ENCODE measurements at regions not wholly inside any gene's neighbourhood (a gene's known extent, or its start where the extent isn't known, plus 50 kb on each side); places are given as distances from the start of the nearest gene placed in this dataset.

DNA sequence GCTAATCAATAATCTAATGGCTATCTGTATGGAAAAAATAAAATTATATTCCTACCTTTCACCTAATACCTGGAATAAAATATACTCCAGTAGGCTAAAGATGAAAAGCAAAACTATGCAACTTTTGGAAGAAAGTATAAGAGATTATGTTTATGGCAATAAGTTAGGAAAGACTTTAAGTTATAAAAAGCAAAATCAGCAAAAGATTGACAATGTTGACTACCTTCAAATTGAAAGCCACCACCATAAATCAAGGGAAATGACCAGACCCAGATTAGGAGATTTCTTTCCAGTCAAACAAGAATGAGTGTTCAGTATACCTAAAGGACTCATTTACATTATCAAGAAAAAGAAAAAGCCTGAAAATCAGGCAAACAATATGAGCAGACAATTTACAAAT is 159.1 kb upstream of the ZBED5 start:
- DNase-seq (ENCODE audit: extremely low read depth, low read depth) = no peak

GRCh38 chr11:11016068-11016467 is 158.2 kb upstream of the ZBED5 start:
- no peak for DNase-seq (ENCODE audit: extremely low read depth, low read depth)

GRCh38 chr11:11011617-11012016 is 153.8 kb upstream of the ZBED5 start:
- no peak for DNase-seq (ENCODE audit: extremely low read depth, low read depth)

- DNase-seq (ENCODE audit: extremely low read depth, low read depth) = no peak
These were observed 152.8 kb upstream of the ZBED5 start for GRCh38 chr11:11010624-11011127.

DNA sequence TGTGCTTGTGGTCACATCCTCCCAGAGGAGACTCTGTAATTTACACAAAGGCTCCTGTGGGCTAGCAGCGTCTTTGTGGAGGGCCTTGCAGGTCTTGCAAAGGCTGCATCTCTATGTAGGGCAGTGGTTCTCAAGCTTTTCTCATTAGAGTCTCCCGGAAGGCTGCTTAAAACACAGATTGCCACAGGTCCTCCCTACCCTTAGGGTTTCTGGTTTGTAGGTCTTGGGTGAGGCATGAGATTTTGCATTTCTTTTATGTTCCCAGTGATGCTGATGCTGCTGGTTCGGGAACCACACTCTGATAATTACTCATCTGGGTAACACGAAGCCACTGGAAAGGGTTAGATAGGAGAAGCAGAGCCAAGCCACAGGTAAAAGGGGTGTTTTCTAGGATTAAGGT is 151.3 kb upstream of the ZBED5 start:
- no peak for DNase-seq (ENCODE audit: extremely low read depth, low read depth)

DNA sequence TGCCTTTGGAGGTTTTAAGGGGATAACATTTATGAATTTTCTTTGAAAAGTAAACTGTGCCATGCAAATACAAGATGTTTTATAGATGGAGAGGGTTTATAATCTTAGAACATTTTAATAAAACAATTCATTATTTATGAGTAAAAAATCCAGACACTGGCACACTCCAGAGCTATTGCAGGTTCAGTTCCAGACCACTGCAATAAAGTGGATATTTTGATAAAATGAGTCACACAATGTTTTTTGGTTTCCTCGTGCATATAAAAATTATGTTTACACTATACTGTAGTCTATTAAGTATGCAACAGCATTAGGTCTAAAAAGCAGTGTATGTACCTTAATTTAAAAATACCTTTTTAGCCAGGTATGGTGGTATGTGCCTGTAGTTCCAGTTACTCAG is 146.2 kb upstream of the ZBED5 start:
- DNase-seq (ENCODE audit: extremely low read depth, low read depth) = no peak

DNA sequence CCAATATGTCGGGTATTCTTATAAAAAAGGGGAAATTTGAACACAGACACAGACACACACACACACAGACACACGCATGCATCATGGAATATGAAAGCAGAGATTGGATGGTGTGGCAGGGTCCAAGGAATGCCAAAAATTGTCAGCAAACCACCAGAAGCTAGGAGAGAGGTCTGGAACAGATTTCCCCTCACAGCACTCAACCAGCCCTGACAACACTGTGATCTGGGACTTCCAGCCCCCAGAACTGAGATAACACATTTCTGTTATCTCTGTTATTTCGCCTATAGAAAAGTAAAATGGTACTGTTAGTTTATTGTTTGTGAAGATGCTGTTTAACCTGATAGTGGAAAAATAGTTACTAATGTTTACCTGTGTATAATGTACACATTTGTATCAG is 145.4 kb upstream of the ZBED5 start:
- DNase-seq (ENCODE audit: extremely low read depth, low read depth) = no peak

DNA sequence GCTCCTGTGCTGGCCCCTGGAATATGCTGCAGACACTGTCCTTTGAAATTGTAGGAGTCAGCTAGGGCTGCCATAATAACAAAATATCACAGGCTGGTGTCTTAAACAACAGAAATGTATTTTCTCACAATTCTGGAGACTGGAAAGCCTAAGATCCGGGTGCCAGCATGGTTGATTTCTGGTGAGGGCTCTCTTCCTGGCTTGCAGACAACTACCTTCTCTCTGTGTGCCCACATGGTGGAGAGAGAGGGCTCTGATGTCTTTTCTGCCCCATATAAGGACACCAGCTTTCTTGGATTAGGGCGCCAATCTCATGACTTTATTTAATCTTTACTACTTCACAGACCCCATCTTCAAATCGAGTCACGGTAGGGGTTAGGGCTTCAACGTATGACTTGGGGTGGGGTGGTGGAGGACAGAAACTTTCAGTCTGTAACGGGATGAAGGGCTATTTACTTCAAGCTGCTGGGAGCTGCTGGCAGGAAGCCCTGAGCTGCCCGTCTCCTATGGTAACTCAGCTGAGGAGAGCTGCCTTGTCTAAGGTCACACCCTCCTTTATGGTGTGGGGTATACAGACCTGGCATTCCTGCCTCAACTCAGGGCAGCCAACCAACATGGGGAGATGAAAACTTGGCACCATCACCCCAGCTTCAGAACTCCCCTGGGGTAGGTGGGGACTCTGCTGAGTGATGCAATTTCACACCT is 142.9 kb upstream of the ZBED5 start:
- no peak for DNase-seq (ENCODE audit: extremely low read depth, low read depth)

DNA sequence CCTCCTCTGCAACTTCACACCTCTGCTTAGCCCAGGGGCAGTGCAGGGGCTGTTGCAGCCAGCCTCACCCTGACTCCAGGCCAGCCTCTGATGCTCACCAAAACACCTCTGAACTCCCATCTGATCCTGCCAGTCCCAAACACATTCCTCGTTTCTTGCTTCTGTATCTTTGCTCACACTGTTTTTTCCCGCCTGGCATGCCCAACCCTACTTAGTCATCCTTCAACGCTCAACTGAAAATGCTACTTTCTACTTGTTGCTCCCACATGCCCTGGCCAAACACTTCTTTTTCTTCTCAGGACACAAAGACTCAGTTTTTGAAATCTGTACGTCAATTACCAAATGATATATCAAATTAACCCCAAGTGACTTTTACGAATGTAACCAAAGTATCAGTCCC is 140.8 kb upstream of the ZBED5 start:
- DNase-seq (ENCODE audit: extremely low read depth, low read depth) = no peak

DNA sequence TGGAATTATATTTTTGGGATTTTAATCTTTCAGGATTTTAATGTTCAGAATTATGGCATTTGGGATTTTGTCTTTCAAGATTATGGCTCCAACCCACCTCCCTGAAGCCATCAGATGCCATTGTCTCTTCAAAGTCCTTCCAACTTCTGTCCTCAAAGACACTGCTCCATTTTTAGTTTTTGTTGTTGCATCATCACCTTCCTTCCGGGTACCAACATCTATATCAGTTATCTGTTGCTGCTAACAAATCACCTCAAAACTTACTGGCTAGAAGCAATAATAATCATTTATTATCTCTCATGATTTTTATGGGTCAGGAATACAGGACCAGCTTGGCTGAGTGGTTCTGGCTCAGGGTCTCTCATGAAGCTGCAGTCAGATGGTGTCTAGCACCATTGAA is 138.8 kb upstream of the ZBED5 start:
- no peak for DNase-seq (ENCODE audit: extremely low read depth, low read depth)

DNA sequence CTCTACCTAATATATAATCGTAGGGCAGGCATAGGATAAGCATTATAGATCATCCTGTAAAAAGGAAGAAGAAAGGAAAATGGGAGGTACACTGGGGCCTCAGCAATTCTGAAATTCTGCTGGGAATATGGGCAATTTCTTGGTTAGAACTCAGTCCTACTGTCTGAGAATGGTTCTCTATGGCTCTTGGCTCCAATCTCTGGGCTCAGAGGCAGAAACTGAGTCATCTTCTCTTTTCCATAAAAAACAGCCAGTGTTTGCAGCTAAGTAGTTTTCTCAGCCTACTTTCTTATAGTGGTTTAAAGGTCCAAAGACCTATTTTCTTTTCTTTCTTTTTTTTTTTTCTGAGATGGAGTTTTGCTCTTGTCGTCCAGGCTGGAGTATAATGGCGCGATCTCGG is 135.8 kb upstream of the ZBED5 start:
- no peak for DNase-seq (ENCODE audit: extremely low read depth, low read depth)

DNA sequence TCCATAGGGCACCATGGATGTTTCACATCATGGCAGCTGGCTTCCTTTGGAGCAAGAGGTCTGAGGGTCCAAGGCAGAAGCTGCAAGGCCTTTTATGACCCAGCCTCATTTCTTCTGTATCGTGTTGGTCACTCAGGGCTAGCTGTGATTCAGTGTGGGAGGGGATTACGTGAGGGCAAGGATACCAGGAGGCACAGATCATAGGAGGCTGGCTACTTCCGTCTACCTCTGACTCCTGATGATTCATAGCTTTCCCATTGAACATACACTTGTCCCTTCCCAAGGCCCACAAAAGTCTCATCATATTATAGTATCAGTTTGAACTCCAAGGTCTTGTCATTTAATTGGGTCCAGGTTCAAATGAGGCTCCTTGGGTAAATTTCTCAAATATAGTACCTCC is 135.3 kb upstream of the ZBED5 start:
- no peak for DNase-seq (ENCODE audit: extremely low read depth, low read depth)

- DNase-seq (ENCODE audit: extremely low read depth, low read depth) = no peak
These were observed 133.5 kb upstream of the ZBED5 start for GRCh38 chr11:10991393-10991792.

GRCh38 chr11:10990637-10991193 is 132.9 kb upstream of the ZBED5 start:
- no peak for DNase-seq (ENCODE audit: extremely low read depth, low read depth)

- no peak for DNase-seq (ENCODE audit: extremely low read depth, low read depth)
These were observed 132.3 kb upstream of the ZBED5 start for GRCh38 chr11:10990160-10990559.

DNA sequence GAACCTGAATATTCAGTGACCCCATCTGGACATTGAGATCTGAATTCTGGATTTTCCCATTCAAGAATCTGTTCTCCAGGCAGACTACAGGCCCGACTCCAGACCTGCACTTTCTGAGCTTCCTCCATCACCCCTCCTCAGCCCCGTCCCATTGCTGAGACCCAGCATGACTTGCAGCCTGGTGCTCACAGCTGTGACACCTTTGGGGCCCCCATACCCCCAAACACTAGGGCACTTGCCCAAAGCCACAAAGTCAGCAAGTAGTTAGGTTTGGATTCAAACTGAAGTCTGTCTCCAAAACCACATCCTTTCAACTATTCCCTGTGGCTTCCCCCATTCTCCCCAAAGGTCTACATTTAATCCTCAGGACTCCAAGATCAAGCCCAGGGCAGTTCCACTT is 128.2 kb upstream of the ZBED5 start:
- DNase-seq (ENCODE audit: extremely low read depth, low read depth) = no peak

DNA sequence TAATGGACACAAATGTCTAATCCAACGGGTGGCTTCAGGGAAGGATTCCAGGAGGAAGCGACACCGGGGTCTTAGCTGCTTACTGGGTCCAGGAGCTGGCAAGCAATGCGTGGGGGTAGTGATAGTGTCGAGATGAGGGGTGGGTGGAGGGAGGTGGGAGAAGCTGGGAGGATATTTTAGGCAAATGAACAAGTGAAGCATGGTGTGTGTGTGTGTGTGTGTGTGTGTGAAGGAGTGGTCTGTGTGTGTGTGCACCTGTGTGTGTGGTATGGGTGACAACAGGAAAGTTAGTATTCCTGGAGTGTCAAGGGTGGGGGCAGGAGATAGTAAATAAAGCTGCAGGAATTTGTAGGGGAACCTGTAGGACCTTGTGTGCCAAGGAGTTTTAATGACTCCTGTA is 126.9 kb upstream of the ZBED5 start:
- DNase-seq (ENCODE audit: extremely low read depth, low read depth) = no peak

DNA sequence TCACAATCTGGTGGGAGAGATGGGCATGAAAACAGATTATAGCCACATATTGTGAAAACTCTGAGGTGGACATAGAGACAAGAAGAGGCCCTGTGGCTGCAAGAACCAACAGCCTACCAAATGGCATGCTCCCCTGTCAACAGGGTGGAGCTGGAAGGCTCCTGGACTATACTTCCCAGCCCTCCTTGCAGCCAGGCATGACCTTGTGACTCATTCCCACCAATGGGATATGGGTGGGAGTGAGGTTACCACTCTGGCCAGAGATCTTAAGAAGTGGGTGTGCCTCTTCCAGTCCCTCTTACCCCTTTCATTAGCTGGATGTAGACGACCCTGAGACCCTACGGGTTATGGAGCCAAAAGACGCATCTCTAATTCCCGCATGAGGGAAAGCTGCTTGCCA is 126.4 kb upstream of the ZBED5 start:
- DNase-seq (ENCODE audit: extremely low read depth, low read depth) = no peak

DNA sequence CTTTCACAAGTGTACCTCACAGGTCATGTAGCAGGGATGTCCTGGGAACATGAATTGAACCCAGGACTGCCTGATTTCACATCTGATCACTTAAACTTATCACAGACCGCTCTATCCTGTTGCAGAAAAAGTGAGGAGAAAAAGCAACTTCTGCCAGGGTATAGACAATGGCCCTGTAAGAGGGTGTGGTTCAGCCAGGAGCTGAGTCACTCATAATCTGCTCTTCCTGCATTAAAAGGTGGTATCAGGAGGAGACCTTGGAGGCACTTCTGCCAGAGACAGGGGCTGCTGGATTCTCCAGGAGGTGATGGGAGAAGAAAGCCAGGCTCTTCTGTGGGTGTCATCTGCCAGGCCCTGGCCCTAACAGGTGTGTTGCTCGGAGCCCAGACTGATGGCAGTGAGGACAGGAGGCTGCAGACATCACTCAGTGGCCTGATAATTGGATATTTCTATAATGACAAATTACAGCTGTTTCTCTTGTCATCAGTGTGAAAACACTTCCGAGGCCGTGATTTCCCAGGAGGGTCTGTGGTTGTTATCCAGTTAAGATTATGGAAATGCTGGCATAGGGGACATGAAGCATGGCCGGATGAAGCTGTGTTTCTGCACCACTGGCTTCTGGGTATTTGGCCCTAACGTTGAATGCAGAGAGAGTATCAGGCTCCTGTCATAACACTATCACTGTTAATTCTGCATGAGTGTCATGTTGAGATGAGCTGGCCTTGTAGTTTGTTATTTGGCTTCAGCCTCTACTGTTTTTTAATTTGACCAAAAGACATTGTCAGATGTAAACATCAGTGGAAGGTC is 125.1 kb upstream of the ZBED5 start:
- DNase-seq (ENCODE audit: extremely low read depth, low read depth) = peak; percentile 3

DNA sequence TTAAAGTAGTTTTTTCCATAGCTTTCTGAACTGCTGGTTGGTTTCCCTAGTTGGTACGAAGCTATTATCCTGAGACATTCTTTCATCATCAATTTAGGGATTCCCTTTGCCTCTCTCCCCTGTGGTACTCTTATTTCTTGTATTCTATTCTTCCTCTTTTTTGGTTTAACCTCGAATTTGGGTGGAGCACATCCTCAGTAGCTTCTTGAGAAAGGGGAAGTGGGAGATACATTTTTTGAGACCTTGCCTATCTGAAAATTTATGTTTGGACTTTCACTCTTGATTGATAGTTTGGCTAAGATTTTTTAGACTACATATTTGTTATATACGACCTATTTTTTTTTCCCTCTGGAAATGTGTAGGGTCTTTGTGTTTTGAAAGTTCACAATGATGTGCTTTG is 121.7 kb upstream of the ZBED5 start:
- DNase-seq (ENCODE audit: extremely low read depth, low read depth) = no peak

DNA sequence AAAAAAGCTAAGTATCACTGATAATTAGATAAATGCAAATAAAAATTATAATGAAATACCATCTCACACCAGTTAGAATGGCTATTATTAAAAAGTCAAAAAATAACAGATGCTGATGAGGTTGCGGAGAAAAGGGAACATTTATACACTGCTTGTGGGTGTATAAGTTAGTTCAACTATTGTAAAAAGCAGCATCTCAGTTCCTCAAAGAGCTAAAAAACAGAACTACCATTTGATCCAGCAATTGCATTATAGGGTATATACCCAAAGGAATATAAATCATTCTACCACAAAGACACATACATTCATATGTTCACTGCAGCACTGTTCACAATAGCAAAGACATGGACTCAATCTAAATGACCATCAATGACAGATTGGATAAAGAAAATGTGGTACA is 120.3 kb upstream of the ZBED5 start:
- DNase-seq (ENCODE audit: extremely low read depth, low read depth) = no peak

- DNase-seq (ENCODE audit: extremely low read depth, low read depth) = no peak
These were observed 117.5 kb upstream of the ZBED5 start for GRCh38 chr11:10975287-10975721.
